Activated CD8-positive, alpha-beta memory T cell treated with anti-CD3 and anti-CD28 coated beads for 4 hours (primary cell): ENCODE measurements at regions not wholly inside any gene's neighbourhood (a gene's known extent, or its start where the extent isn't known, plus 50 kb on each side); places are given as distances from the start of the nearest gene placed in this dataset.

Experiments
- DNase-seq, 2 donors: peaks; one replicate each; pipeline ENCODE4 v3.0.0-alpha.2; 2020; ENCODE audit warnings: low read depth in 2 of 2

DNA sequence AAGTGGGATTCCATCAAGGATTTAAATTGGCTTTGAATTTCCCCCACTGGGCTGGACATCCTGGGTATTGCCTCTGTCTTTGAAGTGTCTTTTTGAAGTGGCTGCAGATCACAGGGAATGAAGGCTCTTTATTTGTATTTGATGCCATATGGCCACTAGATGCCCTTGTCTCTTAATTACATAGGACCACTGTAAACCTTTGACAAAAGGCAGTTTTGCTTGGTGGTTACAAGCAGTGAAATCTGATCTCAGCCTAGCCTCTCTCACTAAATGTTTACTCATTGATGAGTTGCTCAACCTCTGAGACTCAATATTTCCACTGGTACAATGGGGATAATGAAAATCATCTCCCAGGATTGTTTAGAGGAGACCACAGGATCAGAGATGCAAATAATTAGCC lies 102.2 kb downstream of the INSIG2 start:
- DNase-seq = no peak

DNA sequence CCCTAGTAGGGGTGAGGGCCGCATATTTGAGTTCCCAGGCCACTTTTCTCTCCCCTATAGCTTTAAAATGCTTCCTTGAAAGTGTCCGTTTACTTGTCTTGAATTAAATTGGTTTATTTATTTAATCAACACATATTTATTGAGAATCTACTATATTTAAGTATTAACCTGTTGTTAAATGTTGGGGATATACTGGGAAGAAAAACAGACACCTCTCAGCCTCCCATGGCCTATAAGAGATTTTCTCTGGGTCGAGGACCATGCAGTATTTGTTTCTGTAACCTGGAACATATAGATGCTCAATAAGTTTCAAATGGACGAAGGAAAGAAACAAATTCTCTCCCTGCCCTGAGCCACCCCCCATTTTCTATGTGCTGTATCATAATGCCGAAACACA lies 98.6 kb downstream of the INSIG2 start:
- DNase-seq = no peak

DNA sequence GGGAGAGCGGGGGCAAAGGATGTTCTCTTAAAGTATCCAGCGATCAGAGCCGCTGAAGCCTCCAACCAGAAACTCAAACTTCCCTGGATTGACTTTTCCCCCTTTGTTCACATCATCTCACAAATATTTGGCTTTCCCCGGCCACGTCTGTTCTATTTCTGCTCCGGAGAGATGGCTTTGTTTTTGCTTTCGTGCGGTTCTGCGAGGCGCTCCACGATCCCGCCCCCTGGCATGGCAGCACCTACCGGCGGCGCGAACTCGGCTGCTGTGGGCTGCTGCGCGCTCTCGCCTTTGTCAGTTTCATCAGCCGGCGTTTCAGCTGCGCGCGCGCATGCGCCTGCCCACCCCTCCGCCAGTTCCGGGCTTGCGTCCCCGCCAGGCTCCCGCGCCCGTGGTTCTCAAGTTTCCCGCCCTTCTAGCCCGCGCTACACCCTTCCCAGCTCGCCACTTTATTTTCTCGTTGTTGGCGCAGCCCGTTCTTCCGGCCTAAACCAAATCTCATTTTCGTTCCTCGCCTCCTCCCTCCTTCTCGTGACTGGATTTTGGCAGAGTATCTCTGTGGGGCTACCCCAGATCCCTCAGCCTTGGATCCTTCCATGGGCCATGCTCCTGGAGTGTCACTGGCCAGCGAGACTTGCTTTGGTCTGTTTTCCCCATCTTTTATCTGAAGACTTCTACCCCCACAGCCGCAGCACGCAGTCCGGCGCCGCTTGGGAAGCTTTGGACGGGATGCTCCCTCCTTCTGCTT lies 98.0 kb downstream of the INSIG2 start:
- peak; percentile 73 to 77 for DNase-seq

DNA sequence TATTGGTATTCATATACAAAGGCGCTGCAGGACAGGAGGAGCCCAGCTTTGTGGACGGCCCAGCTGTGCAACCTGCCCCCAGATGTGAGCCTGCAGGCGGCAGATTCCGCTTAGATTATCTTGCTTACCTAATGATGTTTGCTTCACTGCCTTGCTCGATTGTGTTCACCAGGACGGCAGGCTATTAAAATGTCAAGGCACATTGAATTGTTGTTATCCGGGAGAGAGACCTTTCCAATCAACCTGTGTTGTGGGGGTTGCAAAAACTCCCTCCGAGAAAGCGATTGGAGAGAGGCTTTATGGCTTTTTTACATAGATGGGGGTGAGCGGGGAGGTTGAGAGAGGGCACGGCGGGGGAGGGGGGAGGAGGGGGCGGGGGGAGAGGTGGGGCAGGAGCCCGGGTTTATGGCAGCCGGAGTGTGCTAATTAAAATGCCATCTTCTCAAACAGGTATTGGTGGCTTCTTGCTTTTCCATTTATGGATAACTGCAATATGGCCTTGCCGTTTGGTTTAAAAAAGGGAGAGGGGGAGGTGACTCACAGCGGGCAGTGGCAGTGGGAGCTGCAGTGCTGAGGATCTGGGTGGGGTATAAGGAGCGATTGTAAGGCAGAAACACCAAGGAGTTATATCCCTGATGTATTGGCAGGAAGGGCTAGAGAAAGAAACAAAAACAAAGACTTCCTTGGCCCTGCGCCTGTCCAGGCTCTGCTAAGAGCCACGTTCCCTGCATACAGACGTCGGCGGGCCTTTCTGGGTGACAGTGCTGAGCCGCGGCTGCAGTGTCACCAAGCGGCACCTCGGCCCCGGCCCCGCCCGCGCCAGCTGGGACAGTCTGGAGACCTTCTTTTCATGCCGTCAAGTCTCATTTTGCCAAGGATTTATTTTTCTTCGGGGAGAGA lies 97.2 kb downstream of the INSIG2 start:
- DNase-seq = peak in 1 of 2 donors; percentile 14

DNA sequence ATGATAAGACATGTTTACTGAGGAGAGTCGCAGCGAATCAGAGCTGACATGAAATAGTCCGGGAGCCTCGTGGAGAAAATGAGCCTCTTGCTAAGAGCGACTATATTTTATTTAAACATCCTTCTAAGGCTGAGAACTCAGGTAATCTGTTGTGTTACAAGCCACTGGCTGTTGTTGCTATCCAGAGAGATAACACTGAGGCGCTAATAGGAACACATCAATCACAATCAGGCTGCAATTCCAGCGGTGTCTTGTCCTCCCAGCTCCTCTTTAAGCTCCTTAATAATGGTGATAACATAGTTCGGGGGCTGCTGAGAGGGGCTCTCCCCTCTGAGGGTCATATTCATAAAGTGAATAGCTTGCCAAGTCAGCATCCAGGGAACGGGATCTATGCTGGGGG lies 95.1 kb downstream of the INSIG2 start:
- no peak for DNase-seq

DNA sequence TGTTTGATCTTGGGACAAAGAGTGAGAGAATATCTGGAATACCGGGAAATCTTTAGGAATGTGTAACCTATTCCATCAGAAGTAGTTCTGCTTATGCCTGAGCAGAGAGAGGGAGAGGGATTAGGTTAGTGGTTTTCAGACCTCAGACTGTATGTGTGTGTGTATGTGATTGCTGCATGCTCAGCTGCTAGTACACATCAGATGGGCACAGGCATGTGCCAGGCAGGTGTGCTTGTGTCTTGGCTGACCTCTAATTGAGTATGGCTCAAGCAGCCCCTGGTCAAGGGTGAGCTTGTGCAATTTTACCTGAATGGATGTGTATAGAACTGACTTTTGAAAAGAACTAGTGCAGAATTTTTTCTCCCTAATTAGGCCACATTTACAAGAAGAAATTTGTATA lies 91.2 kb downstream of the INSIG2 start:
- DNase-seq = no peak

DNA sequence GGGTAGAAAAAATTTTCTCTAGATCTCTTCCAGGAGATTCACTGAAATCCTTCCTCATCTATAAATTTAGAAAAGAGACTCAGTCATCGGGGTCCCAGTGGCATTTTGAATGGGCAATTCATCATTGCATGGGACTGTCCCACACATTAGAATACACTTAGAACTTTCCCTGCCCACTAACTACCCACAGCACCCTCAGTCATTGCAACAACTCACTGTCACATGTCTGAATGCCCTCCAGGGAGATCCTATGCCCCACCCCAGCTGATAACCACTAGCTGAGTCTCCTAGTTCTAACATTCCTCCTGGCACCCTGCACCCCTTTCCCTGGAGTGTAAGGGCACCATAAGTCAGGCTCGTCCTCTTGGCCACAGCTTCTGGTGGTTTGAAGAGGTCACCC lies 89.6 kb downstream of the INSIG2 start:
- DNase-seq = no peak

DNA sequence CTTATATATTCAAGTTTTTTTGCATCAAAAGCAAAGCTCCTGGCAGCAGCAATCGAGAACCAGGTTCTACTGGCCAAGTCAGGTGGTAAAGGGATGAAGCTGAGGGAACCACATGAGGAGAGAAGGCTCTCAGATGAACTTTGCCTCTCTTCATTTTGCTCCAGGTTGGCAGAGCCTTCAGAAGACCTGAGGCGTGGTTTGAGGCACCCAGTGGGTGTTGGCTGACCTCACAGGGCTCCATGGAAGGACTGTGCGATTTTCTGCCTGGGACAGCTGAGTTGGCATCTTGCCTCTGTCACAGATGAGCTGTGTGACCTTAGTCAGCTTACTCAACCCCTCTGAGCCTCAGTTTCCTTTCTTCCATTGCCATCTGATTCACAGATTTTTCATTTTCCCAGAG lies 89.0 kb downstream of the INSIG2 start:
- DNase-seq = no peak

DNA sequence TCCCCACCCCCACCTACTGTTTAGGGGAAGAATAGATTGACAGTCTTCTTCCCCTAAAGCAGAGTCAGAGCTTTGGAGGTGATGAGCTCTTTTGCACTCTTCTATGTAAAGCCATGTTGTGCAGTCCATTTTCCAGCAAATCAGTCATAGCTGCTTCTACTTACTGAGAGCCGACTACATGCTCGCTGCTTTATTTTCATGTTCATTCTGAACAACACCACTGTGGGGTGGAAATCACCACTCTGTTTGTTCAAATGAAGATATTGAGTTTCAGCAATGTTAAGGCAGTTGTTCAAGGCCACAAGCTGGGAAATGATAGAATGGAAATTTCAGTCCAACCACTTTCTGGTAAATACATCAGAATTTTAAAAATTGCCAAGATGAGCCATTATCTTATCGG lies 88.3 kb downstream of the INSIG2 start:
- DNase-seq = no peak

DNA sequence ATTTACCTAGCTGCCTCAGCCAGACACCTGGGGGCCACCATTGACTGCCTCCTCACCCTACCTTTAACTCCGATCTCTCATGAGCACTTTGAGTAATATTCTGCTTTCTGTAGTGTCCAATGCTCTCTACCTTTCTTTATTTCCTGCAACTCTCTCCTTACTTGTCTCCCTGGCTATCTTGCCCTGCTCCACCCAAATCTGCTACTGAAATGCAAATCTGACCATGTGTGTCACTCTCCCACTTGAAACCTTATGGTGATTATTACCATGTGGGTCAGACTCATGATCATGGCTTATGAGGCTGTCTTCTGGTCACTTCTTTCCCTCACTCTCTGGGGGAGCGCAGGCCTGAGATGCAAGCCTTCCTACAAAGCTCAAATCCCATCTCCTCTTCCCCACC lies 83.3 kb downstream of the INSIG2 start:
- no peak for DNase-seq

DNA sequence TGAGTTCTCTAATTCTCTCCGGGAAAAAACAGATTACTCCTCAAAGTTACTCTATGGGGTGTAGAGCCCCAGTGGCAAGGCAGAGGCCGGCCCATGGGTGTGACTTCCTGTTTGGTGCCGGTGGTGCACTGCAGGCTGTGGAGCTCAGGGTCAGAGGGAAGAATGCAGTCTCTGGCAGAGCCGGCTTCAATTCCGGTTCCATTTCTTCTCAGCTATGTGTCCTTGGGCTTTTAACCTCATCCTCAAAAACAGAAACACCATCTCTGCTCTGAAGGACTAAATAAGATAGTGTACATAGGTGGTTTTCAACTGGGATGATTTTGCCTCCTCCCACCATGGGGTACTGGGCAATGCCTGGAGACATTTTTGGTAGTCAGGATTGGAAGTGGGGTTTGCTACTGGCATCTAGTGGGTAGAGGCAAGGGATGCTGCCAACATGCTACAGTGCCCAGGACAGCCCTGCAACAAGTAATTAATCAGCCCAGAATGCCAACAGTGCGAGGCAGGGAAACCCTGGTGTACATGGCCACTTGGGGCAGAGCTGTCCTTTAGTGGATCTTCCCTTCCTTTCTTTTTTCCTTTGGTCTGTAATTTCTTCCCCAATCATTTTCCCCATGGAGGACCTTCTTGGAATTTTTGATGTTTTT lies 81.2 kb downstream of the INSIG2 start:
- no peak for DNase-seq

DNA sequence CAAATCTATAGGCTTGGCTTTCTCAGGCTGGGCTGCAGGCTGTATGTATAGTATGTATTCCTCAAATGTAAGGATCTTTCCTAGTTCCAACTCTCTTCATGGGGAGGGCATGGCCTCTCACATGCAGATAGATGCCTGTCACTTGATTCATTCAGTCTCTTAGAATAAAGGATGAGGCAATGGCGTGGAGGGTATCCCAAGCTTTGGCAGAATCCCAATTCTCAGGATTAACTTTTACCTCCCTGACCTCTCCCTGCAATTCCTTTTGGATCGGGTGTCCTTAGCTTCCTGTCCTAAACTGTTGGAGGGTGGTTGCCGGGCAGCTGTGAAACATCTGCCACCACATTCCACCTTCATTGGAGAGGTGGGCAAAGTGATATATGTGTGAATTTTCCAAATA lies 80.3 kb downstream of the INSIG2 start:
- no peak for DNase-seq

DNA sequence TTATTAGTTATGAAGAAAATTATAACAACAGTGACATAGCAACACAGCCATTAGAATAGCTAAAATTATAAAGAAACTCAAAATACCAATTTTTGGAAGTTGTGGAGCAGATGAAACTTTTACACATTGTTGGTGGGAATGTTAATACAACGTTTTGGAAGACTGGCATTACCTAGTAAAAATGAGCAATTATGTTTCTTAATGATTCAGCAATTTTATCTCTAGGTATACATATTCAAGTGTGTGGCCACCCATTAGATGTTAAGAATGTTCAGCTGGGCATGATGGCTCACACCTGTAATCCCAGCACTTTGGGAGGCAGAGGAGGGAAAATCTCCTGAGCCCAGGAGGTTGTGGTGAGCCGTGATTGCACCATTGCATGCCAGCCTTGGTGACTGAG lies 78.8 kb downstream of the INSIG2 start:
- no peak for DNase-seq

DNA sequence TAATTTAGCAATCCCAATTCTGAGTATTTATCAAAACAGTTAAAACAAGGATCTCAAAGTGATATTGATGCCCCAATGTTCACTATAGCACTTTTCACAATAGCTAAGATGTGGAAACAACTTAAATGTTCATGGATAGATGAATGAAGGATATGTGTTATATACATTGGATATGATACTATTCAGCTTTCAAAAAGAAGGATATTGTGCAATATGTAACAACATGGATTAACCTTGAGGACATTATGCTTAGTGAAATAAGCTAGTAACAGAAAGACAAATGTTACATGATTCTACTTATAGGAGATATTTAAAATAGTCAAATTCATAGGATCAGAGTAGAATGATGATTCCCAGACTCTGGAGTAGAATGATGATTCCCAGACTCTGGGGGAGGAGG lies 78.0 kb downstream of the INSIG2 start:
- no peak for DNase-seq

DNA sequence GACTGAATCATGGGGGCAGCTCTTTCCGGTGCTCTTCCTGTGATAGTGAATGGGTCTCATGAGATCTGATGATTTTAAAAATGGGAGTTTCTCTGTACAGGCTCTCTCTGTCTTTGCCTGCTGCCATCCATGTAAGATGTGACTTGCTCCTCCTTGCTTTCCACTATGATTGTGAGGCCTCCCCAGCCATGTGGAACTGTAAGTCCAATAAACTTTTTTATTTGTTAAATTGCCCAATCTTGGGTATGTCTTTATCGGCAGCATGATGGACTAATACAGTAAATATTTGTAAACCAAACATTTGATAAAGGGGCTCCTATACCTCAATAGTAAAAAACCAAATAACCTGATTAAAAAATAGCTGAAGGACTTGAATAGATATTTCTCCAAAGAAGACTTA lies 77.3 kb downstream of the INSIG2 start:
- DNase-seq = no peak
